OCI-M2 (cell line): ENCODE measurements at regions not wholly inside any gene's neighbourhood (a gene's known extent, or its start where the extent isn't known, plus 50 kb on each side); places are given as distances from the start of the nearest gene placed in this dataset.
"Not testable (repeated sequence)": the region's sequence is repeated elsewhere in the genome, so short reads cannot be mapped to it uniquely, and the experiment has no call there.

Source experiments
- DNase-seq: peaks from one replicate; lab custom pipeline; 2025; ENCODE audit not compliant: unreplicated experiment; lab: John Stamatoyannopoulos, UW

DNA sequence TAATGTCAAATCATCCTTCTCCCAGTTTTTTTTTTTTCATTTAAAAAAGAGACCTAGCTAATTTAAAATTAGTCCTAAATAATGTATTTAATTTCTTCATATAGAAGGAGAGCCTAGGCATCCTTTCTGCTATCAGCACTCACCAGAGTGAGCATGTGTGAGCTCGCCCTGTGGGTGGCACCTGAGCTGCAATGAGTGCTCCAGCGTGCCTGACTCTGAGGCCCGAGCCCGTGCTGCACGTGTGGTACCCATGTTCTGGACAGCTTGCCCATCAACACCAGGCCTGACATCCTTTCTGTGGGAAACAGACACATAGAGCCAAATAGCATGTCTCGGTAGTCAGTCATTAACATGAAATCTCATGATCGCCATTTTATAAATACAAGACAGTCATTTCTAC, 381.4 kb downstream of the DTWD2 start:
- DNase-seq = no peak

DNA sequence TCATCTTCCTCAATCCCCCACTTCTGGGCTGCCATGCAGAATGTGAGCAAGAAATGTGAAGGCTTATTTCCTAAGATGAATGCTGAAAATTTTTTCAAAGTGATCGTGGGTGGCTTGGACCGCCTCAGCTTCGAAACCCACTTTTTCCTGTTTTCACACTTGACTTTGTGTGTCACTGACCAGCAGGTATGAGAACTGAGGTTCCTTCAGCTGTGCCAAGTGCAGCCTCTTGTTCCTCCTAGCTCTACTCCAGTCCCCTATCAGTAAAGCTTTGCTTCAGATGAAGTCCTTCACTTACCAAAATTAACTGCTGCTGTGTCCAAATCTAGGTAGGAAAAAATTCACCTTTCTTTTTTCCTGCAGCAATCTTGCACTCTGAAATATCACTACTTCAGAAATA, 382.6 kb downstream of the DTWD2 start:
- DNase-seq = no peak

DNA sequence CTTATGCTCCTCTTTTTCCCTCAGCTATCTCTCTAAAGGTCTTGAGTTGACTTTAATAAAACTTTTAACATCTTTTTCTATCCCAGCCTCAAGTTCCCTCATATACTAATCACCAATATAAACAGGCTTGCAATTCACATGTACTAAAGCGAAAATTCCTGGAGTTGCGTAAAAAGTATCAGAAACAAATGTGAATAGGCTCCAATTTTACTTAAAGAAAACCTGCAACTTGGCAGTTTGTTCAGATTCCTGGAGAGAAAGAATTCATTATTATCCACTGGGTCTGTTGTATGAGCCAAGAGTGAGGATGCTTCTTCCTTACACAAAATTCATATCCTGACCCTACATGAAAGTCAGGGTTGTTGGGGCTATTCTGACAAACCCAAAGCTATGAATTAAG, 384.2 kb downstream of the DTWD2 start:
- DNase-seq = no peak

DNA sequence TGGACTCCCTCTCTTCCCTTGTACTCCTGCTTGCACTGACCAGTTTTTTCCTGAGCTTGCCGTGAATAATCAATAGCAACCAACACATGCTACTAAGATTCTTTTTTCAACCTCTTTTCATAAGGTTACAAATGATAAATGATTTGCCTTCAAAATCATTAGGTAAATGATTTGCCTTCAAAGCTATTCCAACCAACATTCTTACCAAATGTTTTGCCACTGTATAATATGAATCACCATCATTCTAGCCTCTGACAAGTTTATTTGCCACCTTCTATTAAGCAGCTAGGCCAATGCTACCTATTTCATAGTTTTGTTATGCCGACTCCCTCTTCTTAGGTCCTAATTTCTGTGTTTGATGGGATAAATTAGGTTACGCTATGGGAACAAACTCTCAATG, 385.1 kb downstream of the DTWD2 start:
- DNase-seq = no peak

DNA sequence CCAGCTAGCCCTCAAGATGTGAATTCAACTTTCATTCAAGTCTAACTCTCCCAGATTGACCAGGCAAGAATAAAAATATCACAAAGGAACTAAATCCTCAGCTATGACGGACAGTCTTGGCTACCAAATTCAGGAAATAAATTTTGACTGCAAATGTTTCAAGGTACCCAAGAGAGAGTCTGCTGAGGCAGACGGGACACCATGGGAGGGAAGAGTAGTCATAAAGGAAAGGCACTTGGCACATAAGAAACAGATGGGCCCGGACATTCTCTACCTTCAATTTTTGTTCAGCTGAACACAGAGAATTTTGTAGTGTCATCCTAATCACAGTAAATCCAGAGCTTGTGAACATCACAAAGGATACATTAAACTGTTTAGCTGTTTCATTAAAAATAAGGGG, 390.0 kb downstream of the DTWD2 start:
- no peak for DNase-seq

DNA sequence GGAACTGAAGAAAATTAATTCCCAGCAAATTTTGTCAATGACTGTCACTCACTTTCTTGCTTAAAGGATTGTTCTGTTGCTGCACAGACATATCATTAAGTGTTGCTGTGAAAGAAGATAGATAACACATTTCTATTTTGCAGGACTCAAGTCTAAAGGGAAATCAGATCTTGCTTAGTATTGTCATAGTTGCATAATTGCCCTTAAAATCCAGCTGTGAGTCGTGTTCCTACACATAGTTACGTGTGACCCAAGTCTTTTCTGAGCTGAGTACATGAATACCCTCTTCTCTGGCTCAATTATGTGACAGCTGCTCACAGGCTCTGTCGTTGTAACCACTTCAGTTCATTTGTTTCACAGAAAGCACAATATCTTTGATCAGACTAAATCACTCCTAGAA, 390.8 kb downstream of the DTWD2 start:
- no peak for DNase-seq

DNA sequence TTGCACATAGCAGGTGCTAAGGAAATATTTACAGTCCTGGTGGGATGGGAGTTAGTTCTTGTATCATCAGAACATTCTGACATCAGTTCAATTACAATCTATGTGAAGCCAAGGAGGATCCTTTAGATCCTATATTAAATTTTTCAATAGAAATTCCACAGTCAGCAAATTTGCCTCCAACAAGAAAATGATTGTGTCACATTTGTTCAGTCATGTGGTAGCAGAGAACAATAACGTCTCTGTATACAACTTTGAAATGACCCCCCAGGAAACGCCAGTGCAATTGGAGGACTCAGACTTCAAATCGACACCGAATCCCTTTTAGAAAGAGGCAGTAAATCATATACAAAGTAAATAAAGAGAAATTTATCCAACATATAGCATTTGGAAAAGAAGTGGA, 392.1 kb downstream of the DTWD2 start:
- DNase-seq = no peak

DNA sequence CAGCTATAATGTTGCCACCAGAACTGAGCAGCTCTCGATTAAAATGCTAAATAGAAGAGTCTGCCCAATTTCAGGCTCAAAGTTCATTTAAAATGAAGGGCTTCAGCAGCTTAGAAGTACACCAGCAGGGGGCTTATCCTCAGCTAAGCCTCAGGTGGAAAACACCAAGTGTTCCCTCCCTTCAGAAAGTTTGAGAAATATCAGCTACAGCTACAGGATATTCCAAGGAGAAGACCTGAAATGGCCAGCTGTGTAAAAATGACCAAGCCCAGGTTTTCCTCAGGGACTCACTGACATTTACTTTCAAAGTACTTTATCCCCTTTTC, 395.4 kb downstream of the DTWD2 start:
- no peak for DNase-seq

DNA sequence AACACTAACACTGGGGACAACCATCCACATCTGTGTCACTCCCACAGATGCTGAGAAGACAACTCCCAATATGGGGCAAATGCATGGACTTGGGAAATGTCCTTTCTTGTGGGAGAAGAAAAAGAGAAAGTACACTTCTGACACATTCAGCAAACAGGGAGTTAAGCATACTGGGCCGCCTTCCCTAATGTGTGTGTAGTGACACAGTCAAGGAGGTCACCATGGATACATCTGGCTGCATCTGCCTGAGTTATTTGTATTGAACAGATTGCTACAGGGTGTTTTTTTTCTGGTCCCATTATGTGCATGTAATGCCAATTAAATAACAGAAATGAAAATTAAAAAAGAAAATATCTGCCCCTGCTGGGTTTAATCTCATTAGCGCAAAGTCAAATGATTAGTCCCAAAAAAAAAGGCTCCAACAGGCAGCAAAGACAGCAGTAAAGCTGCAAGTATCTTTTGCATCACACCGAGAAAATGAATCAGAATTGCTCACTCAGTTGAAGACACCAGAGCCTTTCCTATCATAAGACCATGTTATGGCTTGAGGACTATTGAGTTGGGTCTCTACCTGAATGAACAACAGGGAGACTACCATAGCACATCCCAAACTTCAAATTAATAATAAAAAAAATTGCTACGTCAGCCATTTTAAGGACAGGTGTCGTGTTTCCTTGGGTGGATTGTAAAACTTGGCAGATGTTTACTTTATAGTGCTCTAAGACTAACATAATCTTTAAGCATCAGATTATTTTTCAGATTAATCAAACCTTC, 395.9 kb downstream of the DTWD2 start:
- DNase-seq = no peak

DNA sequence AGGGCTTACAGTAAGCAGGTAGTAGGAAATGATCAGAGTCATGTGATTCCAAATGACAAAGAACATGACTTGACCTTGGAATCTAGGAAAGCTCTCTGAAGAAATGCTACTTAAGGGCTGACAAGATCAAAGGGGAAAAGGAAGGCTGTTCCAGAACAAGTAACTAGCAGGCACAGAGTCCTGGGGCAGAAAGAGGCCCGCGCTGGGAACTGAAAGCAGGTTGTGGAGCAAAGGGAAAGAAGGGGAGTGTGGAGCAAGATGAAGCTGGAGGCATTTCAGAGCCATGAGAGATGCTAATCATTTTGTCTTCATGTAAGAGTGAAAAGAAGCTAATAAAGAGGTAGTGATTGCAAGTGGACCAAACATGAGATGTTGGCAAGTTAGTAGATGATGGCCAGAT, 397.5 kb downstream of the DTWD2 start:
- no peak for DNase-seq

DNA sequence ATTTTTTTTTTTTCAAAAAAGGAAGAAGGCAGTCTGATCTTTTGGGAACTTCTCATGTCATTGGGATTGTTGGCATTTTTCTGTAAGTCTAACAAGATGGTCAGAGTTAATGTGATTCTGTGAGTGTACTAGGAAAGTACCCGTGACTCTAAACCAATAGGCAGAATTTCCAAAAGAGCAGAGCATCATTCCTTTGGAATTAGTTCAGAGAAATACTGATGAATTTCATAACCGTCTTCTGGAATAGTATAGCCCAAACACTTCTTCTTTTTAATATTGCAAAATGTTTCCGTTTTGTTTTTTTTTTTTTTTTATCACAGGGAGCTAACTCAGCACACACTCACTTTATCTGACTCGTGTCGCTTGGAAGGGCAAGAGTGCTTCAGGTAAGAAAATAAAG, 407.4 kb downstream of the DTWD2 start:
- DNase-seq = no peak

DNA sequence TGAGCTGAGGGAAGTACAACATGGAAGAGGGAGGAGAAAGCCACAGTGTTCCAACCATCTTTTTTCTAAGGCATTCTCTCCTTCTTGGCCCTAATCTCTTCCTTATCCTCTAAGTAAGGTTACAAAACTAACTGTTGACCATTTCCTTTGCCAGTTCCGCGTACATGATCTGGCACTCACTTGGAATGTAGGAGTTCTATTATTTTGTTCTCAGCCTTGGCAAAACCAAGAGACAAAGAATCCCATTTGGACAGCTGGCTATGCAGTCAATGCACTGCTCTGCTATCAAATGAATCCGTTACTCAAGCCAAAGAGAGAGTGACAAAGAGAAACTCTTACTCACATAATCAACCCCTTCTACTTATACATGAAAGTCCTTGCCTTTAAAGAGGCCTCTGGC, 410.3 kb downstream of the DTWD2 start:
- DNase-seq = no peak

DNA sequence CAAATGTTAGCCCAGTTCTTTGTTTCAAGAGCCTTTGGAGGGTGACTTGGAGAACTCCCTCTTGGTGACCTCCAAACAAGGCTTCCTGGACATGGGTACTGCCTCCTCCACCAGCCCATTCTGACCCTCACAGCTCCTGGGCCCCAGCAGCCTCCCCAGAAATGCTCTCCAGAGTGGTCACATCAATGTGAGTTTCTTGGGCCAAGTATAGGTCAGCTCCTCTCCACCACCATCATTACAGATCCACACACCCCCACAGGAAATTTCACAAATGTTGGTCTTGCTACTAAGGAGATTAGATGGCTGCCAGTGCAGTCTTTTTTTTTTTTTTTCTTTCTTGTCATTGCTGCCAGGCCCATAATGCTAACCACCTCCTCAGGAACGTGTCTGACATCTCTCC, 410.7 kb downstream of the DTWD2 start:
- DNase-seq = no peak

DNA sequence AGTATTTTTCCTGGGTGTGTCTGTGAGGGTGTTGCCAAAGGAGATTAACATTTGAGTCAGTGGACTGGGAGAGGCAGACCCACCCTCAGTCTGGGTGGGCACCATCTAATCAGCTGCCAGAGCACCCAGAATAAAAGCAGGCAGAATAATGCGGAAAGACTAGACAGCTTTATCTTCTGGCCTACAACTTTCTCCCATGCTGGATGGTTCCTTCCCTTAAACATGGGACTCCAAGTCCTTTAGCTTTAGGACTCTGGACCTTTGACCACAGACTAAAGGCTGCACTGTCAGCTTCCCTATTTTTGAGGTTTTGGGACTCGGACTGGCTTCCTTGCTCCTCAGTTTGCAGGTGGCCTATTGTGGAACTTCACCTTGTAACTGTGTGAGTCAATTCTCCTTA, 418.1 kb downstream of the DTWD2 start:
- not testable (repeated sequence) for DNase-seq

DNA sequence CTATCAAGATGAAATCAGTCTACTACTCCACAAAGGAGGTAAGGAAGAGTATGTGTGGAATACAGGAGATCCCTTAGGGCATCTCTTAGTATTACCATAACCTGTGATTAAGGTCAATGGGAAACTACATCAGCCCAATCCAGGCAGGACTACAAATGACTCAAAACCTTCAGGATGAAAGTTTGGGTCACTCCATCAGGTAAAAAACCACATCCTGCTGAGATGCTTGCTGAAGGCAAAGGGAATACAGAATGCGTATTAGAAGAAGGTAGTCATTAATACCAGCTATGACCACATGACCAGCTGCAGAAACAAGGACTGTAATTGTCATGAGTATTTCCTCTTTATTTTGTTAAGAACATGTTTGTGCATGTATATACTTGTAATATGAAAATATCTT, 418.8 kb downstream of the DTWD2 start:
- DNase-seq = not testable (repeated sequence)

DNA sequence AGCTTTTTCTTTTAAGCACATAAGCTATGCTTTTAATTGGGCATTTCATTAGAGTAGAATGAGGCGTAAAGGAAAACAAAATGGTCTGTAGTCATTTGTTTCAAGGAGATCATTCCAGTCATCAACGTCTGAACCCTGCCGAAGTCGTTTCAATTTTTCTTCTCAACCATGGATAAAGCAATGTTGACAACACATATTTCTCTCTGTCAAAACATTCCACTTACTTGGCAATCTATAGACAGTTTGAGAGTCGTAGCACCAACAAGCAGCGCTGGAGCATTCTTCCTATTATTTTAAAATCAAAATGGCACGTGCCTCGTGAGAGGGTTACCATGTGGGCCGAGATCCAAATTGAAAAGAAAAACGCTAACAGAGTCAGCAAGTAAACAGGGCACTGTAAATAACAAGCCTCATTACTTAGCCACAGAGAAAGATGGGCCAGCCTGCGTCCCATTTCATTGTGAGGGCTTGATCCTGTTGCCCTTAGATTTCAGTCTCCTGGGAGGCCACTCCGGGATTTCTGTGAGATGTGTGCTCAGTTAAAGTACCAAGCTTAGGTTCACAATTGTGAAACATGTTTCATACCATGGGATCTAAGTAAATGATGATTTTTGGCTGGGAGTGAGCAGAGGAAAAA, 422.9 kb downstream of the DTWD2 start:
- DNase-seq = no peak

DNA sequence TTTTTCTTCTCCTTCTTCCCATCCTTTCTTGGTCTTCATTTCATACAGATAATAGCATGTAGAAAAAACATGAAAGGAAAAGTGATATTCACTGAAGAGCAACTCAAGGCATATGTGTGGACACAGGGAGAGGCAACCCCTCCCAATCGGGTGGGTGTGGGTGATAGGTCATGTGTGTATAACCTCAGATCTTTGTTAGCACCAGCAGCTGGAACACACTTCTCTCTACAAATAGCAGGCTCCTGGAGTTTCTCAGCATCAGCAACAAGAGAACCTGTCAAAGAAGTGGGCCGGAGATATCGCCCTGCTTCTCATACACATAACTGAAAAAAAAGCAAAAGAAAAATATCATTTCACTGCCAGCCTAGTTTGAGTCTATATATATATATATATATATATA, 426.4 kb downstream of the DTWD2 start:
- DNase-seq = no peak

DNA sequence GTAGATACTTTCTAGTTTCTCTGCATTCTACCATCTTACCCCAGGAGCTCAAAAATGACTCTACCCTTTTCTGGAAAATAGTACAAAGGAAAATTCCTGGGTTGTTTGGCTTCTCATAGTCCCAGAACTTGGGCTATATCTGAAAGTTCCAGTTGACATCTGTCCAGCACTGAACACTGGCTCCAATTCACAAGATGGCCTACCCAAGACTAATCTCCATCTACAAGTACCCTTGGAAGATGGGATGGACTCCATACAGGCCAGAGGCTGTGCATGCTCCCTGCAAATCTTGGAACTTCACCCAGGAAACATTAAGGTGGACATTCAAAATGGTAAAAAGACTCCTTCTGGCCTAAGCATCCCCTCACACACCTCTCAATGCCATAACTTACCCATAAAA, 427.1 kb downstream of the DTWD2 start:
- no peak for DNase-seq

DNA sequence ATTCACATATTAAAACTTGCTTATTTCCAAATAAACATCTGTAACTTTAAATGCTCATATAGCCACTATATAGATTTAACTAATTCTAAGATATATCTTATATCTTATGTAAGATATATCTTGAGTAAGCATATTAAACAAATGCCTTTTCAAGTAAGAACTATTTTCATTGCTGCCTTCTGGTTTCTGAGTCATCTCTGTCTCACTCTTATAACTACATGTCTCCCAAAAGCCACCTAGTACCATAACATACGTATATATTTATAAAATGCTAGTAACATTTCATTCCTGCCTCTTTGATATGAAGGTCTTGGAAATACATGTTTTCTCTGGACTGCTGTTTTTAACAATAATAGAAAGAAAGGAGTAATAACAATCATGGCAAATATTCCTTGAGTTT, 429.5 kb downstream of the DTWD2 start:
- no peak for DNase-seq

DNA sequence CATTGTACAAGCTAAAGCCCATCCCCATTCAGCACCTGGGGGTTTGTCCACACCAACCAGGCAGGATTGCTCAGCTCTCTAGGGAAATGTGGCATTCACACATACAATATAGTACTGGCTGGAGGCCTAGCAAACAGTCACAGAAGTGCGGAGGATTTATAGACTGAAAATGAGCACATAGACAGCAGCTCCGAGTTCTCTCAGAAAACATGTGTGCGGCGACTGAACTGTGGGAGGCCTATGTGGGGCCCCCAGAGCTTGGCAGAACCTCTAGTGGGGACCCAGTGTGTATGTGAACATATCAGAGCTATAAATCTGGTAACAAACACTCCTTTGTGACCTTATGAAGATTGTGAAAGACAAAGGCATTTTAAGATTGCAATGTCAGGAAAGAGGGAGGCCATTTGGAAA, 431.1 kb downstream of the DTWD2 start:
- no peak for DNase-seq

DNA sequence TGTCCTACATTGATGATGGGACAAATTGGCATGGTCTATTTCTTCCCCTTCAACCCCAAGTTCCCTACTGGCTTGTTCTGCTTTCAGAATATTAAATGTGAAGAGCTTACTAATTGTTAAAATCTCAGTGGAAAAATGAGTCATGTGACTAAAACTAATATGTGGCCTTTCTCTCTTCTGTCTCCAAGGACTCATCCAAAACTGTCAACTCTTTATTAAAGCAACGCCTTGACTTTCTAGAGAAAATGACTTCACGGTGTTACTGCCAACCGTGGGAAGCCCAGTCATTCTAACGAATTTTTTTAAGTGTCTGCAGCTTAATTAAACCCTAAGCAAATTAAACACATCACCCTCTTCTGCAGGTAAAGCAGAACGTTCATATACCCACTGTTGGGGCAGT, 431.6 kb downstream of the DTWD2 start:
- no peak for DNase-seq

DNA sequence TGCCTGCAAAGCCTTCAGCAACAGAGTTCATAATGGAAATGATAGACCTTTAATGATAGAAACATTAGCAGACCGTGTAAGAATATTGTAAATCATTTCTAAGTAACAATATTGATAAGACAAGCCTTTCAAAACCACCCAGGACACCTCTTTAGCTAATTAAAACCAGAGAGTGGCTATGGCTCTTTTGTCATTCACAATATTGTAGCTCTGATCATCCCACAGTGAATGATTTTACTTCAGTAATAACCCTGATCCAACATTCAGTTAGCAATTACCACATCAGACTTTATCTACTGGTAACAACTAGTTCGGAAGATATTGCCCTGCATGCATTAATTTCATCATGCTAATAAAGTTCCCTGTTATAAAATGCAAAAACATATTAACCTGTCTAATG, 432.6 kb downstream of the DTWD2 start:
- no peak for DNase-seq

DNA sequence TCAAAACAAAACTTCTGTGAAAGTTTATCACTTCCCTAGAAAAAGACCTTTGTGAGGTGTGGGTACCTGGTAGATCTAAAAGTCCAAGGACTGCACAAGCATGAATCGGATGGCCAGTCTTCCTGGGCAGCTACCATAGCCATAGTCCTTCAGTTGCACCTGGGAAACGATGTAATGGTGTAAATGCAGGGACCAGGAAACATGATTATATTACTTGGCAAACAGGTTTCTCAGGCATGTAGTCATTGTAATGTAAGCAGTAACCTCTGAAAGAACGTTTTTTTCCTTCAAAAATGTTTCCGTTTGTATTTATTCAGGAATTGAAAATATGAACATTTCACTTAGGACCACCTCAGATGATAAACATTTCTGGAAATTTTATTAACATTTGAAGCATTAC, 433.4 kb downstream of the DTWD2 start:
- no peak for DNase-seq
